ENCODE measurements at regions not wholly inside any gene's neighbourhood (a gene's known extent, or its start where the extent isn't known, plus 50 kb on each side); places are given as distances from the start of the nearest gene placed in this dataset.

GRCh38 chr18:78150590-78150989 lies 829.0 kb upstream of the SALL3 start:
- no peaks in the 10 kb centered on the region for H3K27me3 ChIP-seq (ENCODE audit: low read depth, low read length)
- H3K4me3 ChIP-seq (ENCODE audit: low read depth in 1 of 2, low read length in 2 of 2), result no peak overlapping the region
- H3K27ac ChIP-seq (ENCODE audit: low read length), result no peak overlapping the region
- no peaks in the 10 kb centered on the region for H3K9me3 ChIP-seq (ENCODE audit: control insufficient read depth in 1 of 2, low read length in 2 of 2)
- H3K4me1 ChIP-seq (ENCODE audit: control insufficient read depth in 1 of 2, insufficient read depth in 2 of 2, low read length in 2 of 2), result no peaks in the 10 kb centered on the region
- no peaks in the 10 kb centered on the region for H3K36me3 ChIP-seq (ENCODE audit: control insufficient read depth in 1 of 2, insufficient read depth in 2 of 2, low read length in 2 of 2)

GRCh38 chr18:78151234-78151633 lies 828.4 kb upstream of the SALL3 start:
- Histone ChIP-seq H3K27me3 (ENCODE audit: low read depth, low read length) (no peaks in the 10 kb centered on the region), H3K36me3 (ENCODE audit: control insufficient read depth in 1 of 2, insufficient read depth in 2 of 2, low read length in 2 of 2) (no peaks in the 10 kb centered on the region), H3K4me3 (ENCODE audit: low read depth in 1 of 2, low read length in 2 of 2) (no peak overlapping the region), H3K4me1 (ENCODE audit: control insufficient read depth in 1 of 2, insufficient read depth in 2 of 2, low read length in 2 of 2) (no peaks in the 10 kb centered on the region), H3K27ac (ENCODE audit: low read length) (no peak overlapping the region), H3K9me3 (ENCODE audit: control insufficient read depth in 1 of 2, low read length in 2 of 2) (no peaks in the 10 kb centered on the region)

- Histone ChIP-seq H3K36me3 (ENCODE audit: control insufficient read depth in 1 of 2, insufficient read depth in 2 of 2, low read length in 2 of 2) (no peaks in the 10 kb centered on the region), H3K4me3 (ENCODE audit: low read depth in 1 of 2, low read length in 2 of 2) (no peak overlapping the region), H3K9me3 (ENCODE audit: control insufficient read depth in 1 of 2, low read length in 2 of 2) (no peaks in the 10 kb centered on the region), H3K4me1 (ENCODE audit: control insufficient read depth in 1 of 2, insufficient read depth in 2 of 2, low read length in 2 of 2) (no peaks in the 10 kb centered on the region), H3K27me3 (ENCODE audit: low read depth, low read length) (no peaks in the 10 kb centered on the region), H3K27ac (ENCODE audit: low read length) (no peak overlapping the region)
Measured at GRCh38 chr18:78151948-78152725, 827.5 kb upstream of the SALL3 start.

DNA sequence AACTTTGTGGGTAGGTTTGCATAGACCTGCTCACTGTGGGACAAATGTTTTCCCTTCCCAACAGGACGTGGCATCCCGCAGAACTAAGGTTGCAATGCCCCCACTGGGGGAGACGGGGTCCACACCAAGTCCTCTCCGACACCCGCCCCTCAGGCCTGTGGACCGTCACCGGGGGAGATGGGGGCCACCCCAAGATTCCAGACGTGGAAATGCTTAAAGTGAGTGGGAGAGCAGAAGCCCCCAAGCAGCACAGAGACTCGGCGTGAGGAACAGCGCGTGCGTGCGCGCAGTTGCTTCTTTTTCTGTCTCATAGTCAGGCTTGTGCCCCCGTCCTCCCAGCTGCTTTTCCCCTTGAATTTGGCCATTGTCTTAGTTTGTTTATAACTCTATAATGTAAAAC lies 826.3 kb upstream of the SALL3 start:
- no peak overlapping the region for H3K4me3 ChIP-seq (ENCODE audit: low read depth in 1 of 2, low read length in 2 of 2)
- H3K9me3 ChIP-seq (ENCODE audit: control insufficient read depth in 1 of 2, low read length in 2 of 2), result no peaks in the 10 kb centered on the region
- H3K27ac ChIP-seq (ENCODE audit: low read length), result no peak overlapping the region
- no peaks in the 10 kb centered on the region for H3K27me3 ChIP-seq (ENCODE audit: low read depth, low read length)
- H3K36me3 ChIP-seq (ENCODE audit: control insufficient read depth in 1 of 2, insufficient read depth in 2 of 2, low read length in 2 of 2), result no peaks in the 10 kb centered on the region
- no peaks in the 10 kb centered on the region for H3K4me1 ChIP-seq (ENCODE audit: control insufficient read depth in 1 of 2, insufficient read depth in 2 of 2, low read length in 2 of 2)

DNA sequence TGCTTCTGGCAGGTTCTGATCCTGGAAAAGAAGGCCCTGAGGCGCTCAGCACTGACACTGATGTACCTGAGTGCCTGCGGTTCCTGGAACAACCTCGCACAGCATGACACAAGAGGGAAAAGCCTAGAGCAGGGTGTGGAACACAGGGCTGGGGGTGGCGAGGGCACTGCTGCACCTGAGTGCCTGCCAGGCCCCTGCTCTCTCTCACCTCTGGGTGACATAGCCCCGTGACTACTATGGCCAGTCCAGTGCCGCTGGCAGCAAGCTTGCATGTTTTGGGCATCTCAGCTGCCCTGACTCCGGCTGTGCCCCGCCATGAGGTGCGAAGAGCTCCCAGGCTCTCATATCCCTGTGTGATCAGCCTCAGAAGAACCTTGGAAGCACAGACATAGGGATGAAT lies 825.2 kb upstream of the SALL3 start:
- Histone ChIP-seq H3K27ac (ENCODE audit: low read length) (no peak overlapping the region), H3K4me1 (ENCODE audit: control insufficient read depth in 1 of 2, insufficient read depth in 2 of 2, low read length in 2 of 2) (no peaks in the 10 kb centered on the region), H3K4me3 (ENCODE audit: low read depth in 1 of 2, low read length in 2 of 2) (no peak overlapping the region), H3K36me3 (ENCODE audit: control insufficient read depth in 1 of 2, insufficient read depth in 2 of 2, low read length in 2 of 2) (no peaks in the 10 kb centered on the region), H3K27me3 (ENCODE audit: low read depth, low read length) (no peaks in the 10 kb centered on the region), H3K9me3 (ENCODE audit: control insufficient read depth in 1 of 2, low read length in 2 of 2) (no peaks in the 10 kb centered on the region)

- H3K36me3 ChIP-seq (ENCODE audit: control insufficient read depth in 1 of 2, insufficient read depth in 2 of 2, low read length in 2 of 2), result no peaks in the 10 kb centered on the region
Measured at GRCh38 chr18:78154853-78155252, 824.8 kb upstream of the SALL3 start.

GRCh38 chr18:78156466-78156865 lies 823.2 kb upstream of the SALL3 start:
- H3K9me3 ChIP-seq (ENCODE audit: control insufficient read depth in 1 of 2, low read length in 2 of 2), result no peaks in the 10 kb centered on the region
- no peaks in the 10 kb centered on the region for H3K36me3 ChIP-seq (ENCODE audit: control insufficient read depth in 1 of 2, insufficient read depth in 2 of 2, low read length in 2 of 2)
- no peak overlapping the region for H3K27ac ChIP-seq (ENCODE audit: low read length)
- no peaks in the 10 kb centered on the region for H3K4me1 ChIP-seq (ENCODE audit: control insufficient read depth in 1 of 2, insufficient read depth in 2 of 2, low read length in 2 of 2)
- H3K27me3 ChIP-seq (ENCODE audit: low read depth, low read length), result no peaks in the 10 kb centered on the region
- H3K4me3 ChIP-seq (ENCODE audit: low read depth in 1 of 2, low read length in 2 of 2), result no peak overlapping the region

More at GRCh38 chr18:78154853-78155252, 824.8 kb upstream of the SALL3 start:
- no peak overlapping the region for H3K4me3 ChIP-seq (ENCODE audit: low read depth in 1 of 2, low read length in 2 of 2)
- H3K27me3 ChIP-seq (ENCODE audit: low read depth, low read length), result no peaks in the 10 kb centered on the region
- no peaks in the 10 kb centered on the region for H3K4me1 ChIP-seq (ENCODE audit: control insufficient read depth in 1 of 2, insufficient read depth in 2 of 2, low read length in 2 of 2)
- no peak overlapping the region for H3K27ac ChIP-seq (ENCODE audit: low read length)
- H3K9me3 ChIP-seq (ENCODE audit: control insufficient read depth in 1 of 2, low read length in 2 of 2), result no peaks in the 10 kb centered on the region

- Histone ChIP-seq H3K4me1 (ENCODE audit: control insufficient read depth in 1 of 2, insufficient read depth in 2 of 2, low read length in 2 of 2) (no peaks in the 10 kb centered on the region), H3K27ac (ENCODE audit: low read length) (no peak overlapping the region), H3K27me3 (ENCODE audit: low read depth, low read length) (no peaks in the 10 kb centered on the region), H3K4me3 (ENCODE audit: low read depth in 1 of 2, low read length in 2 of 2) (no peak overlapping the region), H3K9me3 (ENCODE audit: control insufficient read depth in 1 of 2, low read length in 2 of 2) (no peaks in the 10 kb centered on the region), H3K36me3 (ENCODE audit: control insufficient read depth in 1 of 2, insufficient read depth in 2 of 2, low read length in 2 of 2) (no peaks in the 10 kb centered on the region)
Measured at GRCh38 chr18:78158943-78159342, 820.7 kb upstream of the SALL3 start.

GRCh38 chr18:78159397-78159796 lies 820.2 kb upstream of the SALL3 start:
- no peak overlapping the region for H3K4me3 ChIP-seq (ENCODE audit: low read depth in 1 of 2, low read length in 2 of 2)
- no peaks in the 10 kb centered on the region for H3K9me3 ChIP-seq (ENCODE audit: control insufficient read depth in 1 of 2, low read length in 2 of 2)
- no peaks in the 10 kb centered on the region for H3K36me3 ChIP-seq (ENCODE audit: control insufficient read depth in 1 of 2, insufficient read depth in 2 of 2, low read length in 2 of 2)
- no peaks in the 10 kb centered on the region for H3K4me1 ChIP-seq (ENCODE audit: control insufficient read depth in 1 of 2, insufficient read depth in 2 of 2, low read length in 2 of 2)
- no peak overlapping the region for H3K27ac ChIP-seq (ENCODE audit: low read length)
- H3K27me3 ChIP-seq (ENCODE audit: low read depth, low read length), result no peaks in the 10 kb centered on the region

DNA sequence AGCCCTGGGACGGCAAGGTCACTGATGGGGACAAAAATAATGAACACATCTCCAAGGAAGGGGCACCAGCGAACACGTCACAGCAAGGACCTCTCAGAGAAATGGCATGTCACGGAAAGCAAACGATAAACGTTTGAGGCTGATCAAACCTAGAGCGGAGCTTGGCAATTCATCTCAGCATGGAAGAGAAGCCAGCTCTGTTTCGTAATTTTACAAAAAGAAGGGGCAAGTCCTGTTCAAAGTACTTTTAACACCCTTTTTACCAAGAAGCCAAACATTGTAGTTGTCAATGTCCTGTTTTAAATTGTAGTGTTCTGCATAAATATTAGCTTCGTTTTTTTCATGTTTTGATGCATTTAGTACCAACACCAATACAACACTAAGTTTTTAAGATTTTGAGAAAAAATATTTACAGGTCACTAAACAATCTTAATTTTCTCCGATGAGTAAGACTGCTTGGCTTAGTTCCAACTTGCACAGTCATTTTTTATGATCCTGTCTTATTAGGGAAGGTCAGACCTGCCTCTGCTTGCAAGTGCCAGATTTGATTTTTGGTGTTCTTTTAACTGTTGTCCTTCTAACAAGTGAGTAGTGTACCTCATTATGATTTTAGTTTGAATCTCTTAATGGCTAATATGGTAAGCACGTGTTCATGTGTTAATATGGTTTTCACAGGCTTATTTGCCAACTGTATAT lies 818.5 kb upstream of the SALL3 start:
- no peak overlapping the region for H3K27ac ChIP-seq (ENCODE audit: low read length)
- no peak overlapping the region for H3K4me3 ChIP-seq (ENCODE audit: low read depth in 1 of 2, low read length in 2 of 2)
- no peaks in the 10 kb centered on the region for H3K9me3 ChIP-seq (ENCODE audit: control insufficient read depth in 1 of 2, low read length in 2 of 2)
- no peaks in the 10 kb centered on the region for H3K36me3 ChIP-seq (ENCODE audit: control insufficient read depth in 1 of 2, insufficient read depth in 2 of 2, low read length in 2 of 2)
- H3K4me1 ChIP-seq (ENCODE audit: control insufficient read depth in 1 of 2, insufficient read depth in 2 of 2, low read length in 2 of 2), result no peaks in the 10 kb centered on the region
- H3K27me3 ChIP-seq (ENCODE audit: low read depth, low read length), result no peaks in the 10 kb centered on the region

DNA sequence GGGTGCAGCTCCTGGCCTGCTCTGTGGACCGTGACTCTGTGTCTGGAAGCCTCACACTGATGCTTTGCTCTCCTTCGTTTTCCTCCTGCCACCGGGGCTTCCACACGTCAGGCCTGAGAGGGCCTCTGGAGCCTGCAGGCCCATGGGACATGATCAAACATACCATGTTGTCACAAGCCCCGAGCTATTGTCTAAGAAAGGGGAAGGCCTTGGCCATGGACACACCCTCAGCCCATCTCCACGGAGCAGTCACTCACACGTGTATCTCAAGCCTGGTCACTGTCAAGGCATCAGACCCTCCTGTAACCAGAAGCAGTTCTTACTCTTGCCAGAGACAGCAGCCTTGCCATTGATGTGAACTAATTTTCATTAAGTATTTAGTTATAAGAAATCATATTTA lies 814.1 kb upstream of the SALL3 start:
- H3K27me3 ChIP-seq (ENCODE audit: low read depth, low read length), result no peaks in the 10 kb centered on the region
- no peaks in the 10 kb centered on the region for H3K9me3 ChIP-seq (ENCODE audit: control insufficient read depth in 1 of 2, low read length in 2 of 2)
- H3K36me3 ChIP-seq (ENCODE audit: control insufficient read depth in 1 of 2, insufficient read depth in 2 of 2, low read length in 2 of 2), result no peaks in the 10 kb centered on the region
- no peaks in the 10 kb centered on the region for H3K4me1 ChIP-seq (ENCODE audit: control insufficient read depth in 1 of 2, insufficient read depth in 2 of 2, low read length in 2 of 2)
- H3K27ac ChIP-seq (ENCODE audit: low read length), result no peak overlapping the region
- H3K4me3 ChIP-seq (ENCODE audit: low read depth in 1 of 2, low read length in 2 of 2), result no peak overlapping the region
